Keratinocyte (primary cell): ENCODE measurements at regions not wholly inside any gene's neighbourhood (a gene's known extent, or its start where the extent isn't known, plus 50 kb on each side); places are given as distances from the start of the nearest gene placed in this dataset.

Experiments
- DNase-seq: peaks from one replicate; pipeline ENCODE4 v3.0.0-alpha.2; 2011; ENCODE audit warnings: low read depth, missing footprints, low spot score
- FAIRE-seq: peaks from 2 replicates; lab custom pipeline; 2011; peaks lifted over from hg19 to GRCh38; lab: Jason Lieb, UNC
- H2AFZ ChIP-seq: 2 replicates; pipeline ENCODE4 v1.6.0; 2012; ENCODE audit warnings: low read length, control low read depth, inconsistent platforms; ENCODE audit not compliant: control insufficient read depth
- H3K27ac ChIP-seq: 2 replicates; pipeline ENCODE4 v1.5.1; 2011; ENCODE audit warnings: low read length; ENCODE audit not compliant: control insufficient read depth, insufficient read depth
- H3K27me3 ChIP-seq: 3 replicates; pipeline ENCODE4 v1.6.0; 2011; ENCODE audit warnings: low read length; ENCODE audit not compliant: control insufficient read depth, insufficient read depth; ENCODE audit errors: extremely low read depth
- H3K36me3 ChIP-seq, 2 experiments: 2 replicates in 1 of 2; 3 replicates in 1 of 2; pipeline ENCODE4 v1.5.1; 2011; ENCODE audit warnings: low read length in 2 of 2, mild to moderate bottlenecking in 1 of 2; ENCODE audit not compliant: control insufficient read depth in 2 of 2, insufficient read depth in 2 of 2; ENCODE audit errors: extremely low read depth in 1 of 2
- H3K4me1 ChIP-seq: 3 replicates; pipeline ENCODE4 v1.5.1; 2011; ENCODE audit warnings: low read length; ENCODE audit not compliant: control insufficient read depth, insufficient read depth; ENCODE audit errors: extremely low read depth
- H3K4me2 ChIP-seq: 3 replicates; pipeline ENCODE4 v1.6.0; 2011; ENCODE audit warnings: low read depth, low read length; ENCODE audit not compliant: control insufficient read depth, insufficient read depth; ENCODE audit errors: extremely low read depth
- H3K4me3 ChIP-seq, 3 experiments: fragments of 200-600 bp in 1 of 3; sonication (generic) in 1 of 3; 2 replicates in 2 of 3; 3 replicates in 1 of 3; pipeline ENCODE4 v1.5.1; 2011 to 2016; ENCODE audit warnings: low read length in 3 of 3, mild to moderate bottlenecking in 3 of 3, control low read depth in 2 of 3, inconsistent platforms in 1 of 3, low read depth in 1 of 3, mixed read lengths in 1 of 3, mixed run types in 1 of 3, moderate library complexity in 1 of 3; ENCODE audit not compliant: control insufficient read depth in 2 of 3, insufficient read depth in 2 of 3; ENCODE audit errors: extremely low read depth in 1 of 3
- H3K79me2 ChIP-seq: 2 replicates; pipeline ENCODE4 v1.6.0; 2012; ENCODE audit warnings: low read length; ENCODE audit not compliant: control insufficient read depth, insufficient read depth
- H3K9ac ChIP-seq: 3 replicates; pipeline ENCODE4 v1.6.0; 2011; ENCODE audit warnings: low read length; ENCODE audit not compliant: control insufficient read depth, insufficient read depth; ENCODE audit errors: extremely low read depth
- H3K9me1 ChIP-seq: 3 replicates; pipeline ENCODE4 v1.6.0; 2011; ENCODE audit warnings: low read length; ENCODE audit not compliant: control insufficient read depth, insufficient read depth; ENCODE audit errors: extremely low read depth
- H3K9me3 ChIP-seq: 2 replicates; pipeline ENCODE4 v1.5.1; 2012; ENCODE audit warnings: low read depth, low read length; ENCODE audit not compliant: control insufficient read depth
- H4K20me1 ChIP-seq: 3 replicates; pipeline ENCODE4 v1.6.0; 2011; ENCODE audit warnings: low read length; ENCODE audit not compliant: control insufficient read depth, insufficient read depth; ENCODE audit errors: extremely low read depth
- EZH2 ChIP-seq: IDR thresholded peaks from one replicate; pipeline ENCODE4 v1.6.1; 2012; ENCODE audit warnings: inconsistent platforms, mild to moderate bottlenecking, low read length, moderate library complexity
- dilution Hi-C: fragments of 300-500 bp; cut with MboI; formaldehyde crosslinking; loops from one replicate; pipeline ENCODE4 v1.7.0; 2020; ENCODE audit warnings: low sequenced_read_pairs; ENCODE audit not compliant: extremely low pct_ligation_motif_present
- TF ChIP-seq, protein P1 (sequence below), 3 experiments: IDR thresholded peaks in 1 of 3; conservative IDR thresholded peaks in 1 of 3; optimal IDR thresholded peaks in 1 of 3; 2 replicates in 2 of 3; 3 replicates in 1 of 3; pipeline versions ENCODE3 to v1.5.1; 2011; ENCODE audit warnings: low read length in 3 of 3, mild to moderate bottlenecking in 3 of 3, moderate library complexity in 2 of 3, control low read depth in 1 of 3, inconsistent platforms in 1 of 3; ENCODE audit not compliant: insufficient read depth in 2 of 3; ENCODE audit errors: extremely low read depth in 1 of 3

DNA sequence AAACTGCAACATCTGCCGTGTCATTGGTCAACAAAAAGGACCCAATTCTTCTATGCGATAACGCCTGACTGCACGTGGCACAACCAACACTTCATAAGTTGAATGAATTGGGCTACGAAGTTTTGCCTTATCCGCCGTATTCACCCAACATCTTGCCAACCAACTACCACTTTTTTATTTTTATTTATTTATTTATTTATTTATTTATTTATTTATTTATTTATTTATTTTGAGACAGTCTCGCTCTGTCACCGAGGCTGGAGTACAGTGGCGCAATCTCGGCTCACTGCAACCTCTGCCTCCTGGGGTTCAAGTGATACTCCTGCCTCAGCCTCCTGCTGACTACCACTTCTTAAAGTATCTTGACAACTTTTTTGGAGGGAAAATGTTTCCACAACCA lies 127.4 kb downstream of the RASSF9 start:
- no peaks in the 10 kb centered on the region for H3K79me2 ChIP-seq
- no peaks in the 10 kb centered on the region for H3K27me3 ChIP-seq
- TF ChIP-seq EZH2: no peak
- TF ChIP-seq, protein P1, sequence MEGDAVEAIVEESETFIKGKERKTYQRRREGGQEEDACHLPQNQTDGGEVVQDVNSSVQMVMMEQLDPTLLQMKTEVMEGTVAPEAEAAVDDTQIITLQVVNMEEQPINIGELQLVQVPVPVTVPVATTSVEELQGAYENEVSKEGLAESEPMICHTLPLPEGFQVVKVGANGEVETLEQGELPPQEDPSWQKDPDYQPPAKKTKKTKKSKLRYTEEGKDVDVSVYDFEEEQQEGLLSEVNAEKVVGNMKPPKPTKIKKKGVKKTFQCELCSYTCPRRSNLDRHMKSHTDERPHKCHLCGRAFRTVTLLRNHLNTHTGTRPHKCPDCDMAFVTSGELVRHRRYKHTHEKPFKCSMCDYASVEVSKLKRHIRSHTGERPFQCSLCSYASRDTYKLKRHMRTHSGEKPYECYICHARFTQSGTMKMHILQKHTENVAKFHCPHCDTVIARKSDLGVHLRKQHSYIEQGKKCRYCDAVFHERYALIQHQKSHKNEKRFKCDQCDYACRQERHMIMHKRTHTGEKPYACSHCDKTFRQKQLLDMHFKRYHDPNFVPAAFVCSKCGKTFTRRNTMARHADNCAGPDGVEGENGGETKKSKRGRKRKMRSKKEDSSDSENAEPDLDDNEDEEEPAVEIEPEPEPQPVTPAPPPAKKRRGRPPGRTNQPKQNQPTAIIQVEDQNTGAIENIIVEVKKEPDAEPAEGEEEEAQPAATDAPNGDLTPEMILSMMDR (optimal IDR thresholded peaks at IDR 0.05 in 1 of 3, IDR thresholded peaks at IDR 0.05 in 1 of 3, conservative IDR thresholded peaks at IDR 0.05 in 1 of 3; ENCODE audit: extremely low read depth in 1 of 3, insufficient read depth in 2 of 3, low read length in 3 of 3): no peak
- dilution Hi-C loops: no loop called here
- H3K4me3 ChIP-seq: no peak overlapping the region
- no peaks in the 10 kb centered on the region for H3K9me3 ChIP-seq
- no peak overlapping the region for H3K9ac ChIP-seq
- no peaks in the 10 kb centered on the region for H3K4me1 ChIP-seq
- H3K36me3 ChIP-seq: no peaks in the 10 kb centered on the region
- no peak overlapping the region for H3K4me2 ChIP-seq
- no peak overlapping the region for H3K27ac ChIP-seq
- no peak overlapping the region for H2AFZ ChIP-seq
- FAIRE-seq: no peak
- no peaks in the 10 kb centered on the region for H4K20me1 ChIP-seq
- DNase-seq: no peak
- no peaks in the 10 kb centered on the region for H3K9me1 ChIP-seq

DNA sequence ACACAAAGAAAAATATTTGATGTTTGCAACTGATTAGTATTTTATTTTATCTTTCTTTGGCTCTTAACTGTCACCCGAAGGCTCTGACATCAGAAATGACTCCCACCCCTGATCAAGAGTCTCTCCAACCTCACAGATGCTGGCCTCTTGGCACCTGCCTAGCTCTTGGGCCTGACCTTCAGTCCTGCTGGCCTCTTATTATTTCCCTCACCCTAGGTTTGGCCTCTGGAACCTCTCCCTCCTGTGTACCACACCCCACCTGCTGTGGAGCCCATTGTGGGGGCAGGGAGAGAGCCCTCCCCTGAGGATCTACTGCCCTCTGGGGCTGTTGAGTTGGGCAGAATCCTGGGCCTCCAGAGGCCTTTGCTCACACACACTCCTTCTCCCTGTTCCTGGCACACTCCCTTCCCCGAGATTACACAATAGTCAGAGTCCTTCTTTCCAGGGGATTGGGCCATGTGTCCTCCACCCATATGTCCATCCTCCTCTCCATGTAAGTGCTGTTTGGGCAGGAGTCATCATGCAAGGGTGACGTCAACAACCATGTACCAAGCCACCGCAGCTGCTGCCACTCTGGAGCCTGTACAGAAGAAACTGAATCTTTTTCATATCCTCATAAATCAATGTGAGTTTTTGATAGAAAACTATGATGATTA lies 124.3 kb downstream of the RASSF9 start:
- Histone ChIP-seq H3K27me3 (no peaks in the 10 kb centered on the region), H3K9ac (no peak overlapping the region), H3K9me1 (no peaks in the 10 kb centered on the region), H4K20me1 (no peaks in the 10 kb centered on the region), H3K36me3 (no peaks in the 10 kb centered on the region), H3K27ac (no peak overlapping the region), H3K9me3 (no peaks in the 10 kb centered on the region), H2AFZ (no peak overlapping the region), H3K79me2 (no peaks in the 10 kb centered on the region), H3K4me2 (no peak overlapping the region), H3K4me1 (no peaks in the 10 kb centered on the region), H3K4me3 (no peak overlapping the region)
- DNase-seq (no peak), FAIRE-seq (no peak)
- TF ChIP-seq, protein P1 (optimal IDR thresholded peaks at IDR 0.05 in 1 of 3, IDR thresholded peaks at IDR 0.05 in 1 of 3, conservative IDR thresholded peaks at IDR 0.05 in 1 of 3; ENCODE audit: extremely low read depth in 1 of 3, insufficient read depth in 2 of 3, low read length in 3 of 3): no peak
- no peak for TF ChIP-seq EZH2
- dilution Hi-C loops: no loop called here
